ENCODE measurements at regions not wholly inside any gene's neighbourhood (a gene's known extent, or its start where the extent isn't known, plus 50 kb on each side); places are given as distances from the start of the nearest gene placed in this dataset.
"Not testable (repeated sequence)": the region's sequence is repeated elsewhere in the genome, so short reads cannot be mapped to it uniquely, and the experiment has no call there.

DNA sequence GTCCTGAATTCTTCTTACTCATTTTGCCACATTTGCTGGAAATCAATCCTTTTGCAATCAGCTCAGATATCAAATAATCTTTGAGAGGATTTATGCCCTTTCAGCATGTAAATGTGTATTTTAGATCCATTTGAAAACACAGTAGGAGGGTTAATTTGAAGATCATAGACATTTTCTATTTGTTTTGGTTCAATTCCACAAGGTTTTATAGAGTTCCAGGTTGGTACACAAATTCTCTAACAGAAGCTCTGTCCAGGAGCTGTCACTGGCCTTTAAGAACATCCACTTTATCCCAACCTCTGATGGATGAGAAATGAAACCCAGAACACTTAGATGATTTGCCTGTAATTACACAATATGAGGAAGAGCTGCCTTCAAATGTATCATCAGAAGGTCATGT is 157.3 kb upstream of the CHAC2 start:
- DNase-seq (ENCODE audit: insufficient read length, low spot score) (no peak), FAIRE-seq (no peak)

DNA sequence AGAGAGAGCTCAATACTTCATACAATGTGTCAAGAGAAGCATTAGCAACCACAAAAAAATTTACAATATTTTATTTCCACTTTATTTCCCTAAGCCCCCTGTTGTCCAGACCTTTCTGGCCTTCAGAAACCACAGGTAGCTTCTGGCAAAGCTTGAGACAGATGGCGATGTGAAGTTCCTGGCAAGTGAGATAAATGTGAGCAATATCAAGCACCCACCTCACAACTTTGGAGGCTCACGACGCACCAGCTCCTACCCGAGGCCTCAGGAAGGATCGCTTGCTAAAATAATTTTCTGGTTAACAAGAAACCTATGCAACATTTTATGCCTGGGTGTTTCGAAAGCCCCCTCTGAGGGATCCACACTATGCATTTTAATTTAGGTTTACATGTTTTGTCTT is 158.1 kb upstream of the CHAC2 start:
- FAIRE-seq: no peak
- DNase-seq (ENCODE audit: insufficient read length, low spot score): no peak

- DNase-seq (ENCODE audit: insufficient read length, low spot score) (no peak), FAIRE-seq (no peak)
Observed at GRCh38 chr2:53608293-53608692, 159.3 kb upstream of the CHAC2 start.

DNA sequence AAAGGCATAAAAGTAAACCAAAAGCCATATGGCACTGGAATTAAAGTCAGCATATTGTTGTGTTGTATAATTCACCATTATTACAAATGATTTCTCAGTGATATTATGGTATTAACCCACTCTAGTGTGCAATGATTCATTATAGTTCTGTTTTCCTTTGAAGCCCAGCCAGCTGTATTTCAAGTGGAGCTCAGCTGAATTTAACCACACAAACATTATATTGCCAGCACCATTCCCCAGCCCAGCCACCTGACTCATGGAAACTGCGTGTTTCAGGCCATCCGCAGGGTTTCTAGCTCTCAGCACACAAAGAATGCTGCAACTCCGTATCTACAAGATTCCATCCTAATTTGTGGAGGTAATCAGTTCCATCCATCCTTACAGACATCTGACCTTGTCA is 166.8 kb upstream of the CHAC2 start:
- no peak for FAIRE-seq
- DNase-seq (ENCODE audit: insufficient read length, low spot score): no peak

DNA sequence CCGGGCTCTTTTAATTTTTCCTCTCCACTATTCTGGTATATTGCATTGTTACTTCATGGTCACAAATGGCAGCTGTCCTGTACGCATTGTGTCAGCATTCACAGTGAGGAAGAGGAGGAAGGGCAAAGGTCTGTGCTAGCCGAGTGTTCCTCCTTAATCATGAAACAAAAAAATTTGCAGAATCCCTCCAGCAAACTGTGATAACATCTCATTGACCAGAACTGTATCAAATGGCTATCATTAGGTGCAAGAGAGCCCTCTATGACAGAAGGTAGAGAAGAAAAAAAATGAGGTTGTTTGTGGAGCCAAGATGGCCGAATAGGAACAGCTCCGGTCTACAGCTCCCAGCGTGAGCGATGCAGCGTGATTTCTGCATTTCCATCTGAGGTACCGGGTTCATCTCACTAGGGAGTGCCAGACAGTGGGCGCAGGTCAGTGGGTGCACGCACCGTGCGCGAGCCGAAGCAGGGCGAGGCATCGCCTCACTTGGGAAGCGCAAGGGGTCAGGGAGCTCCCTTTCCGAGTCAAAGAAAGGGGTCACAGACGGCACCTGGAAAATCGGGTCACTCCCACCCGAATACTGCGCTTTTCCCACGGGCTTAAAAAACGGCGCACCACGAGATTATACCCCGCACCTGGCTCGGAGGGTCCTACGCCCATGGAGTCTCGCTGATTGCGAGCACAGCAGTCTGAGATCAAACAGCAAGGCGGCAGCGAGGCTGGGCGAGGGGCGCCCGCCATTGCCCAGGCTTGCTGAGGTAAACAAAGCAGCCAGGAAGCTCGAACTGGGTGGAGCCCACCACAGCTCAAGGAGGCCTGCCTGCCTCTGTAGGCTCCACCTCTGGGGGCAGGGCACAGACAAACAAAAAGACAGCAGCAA is 180.6 kb upstream of the CHAC2 start:
- not testable (repeated sequence) for FAIRE-seq; DNase-seq (ENCODE audit: insufficient read length, low spot score)

DNA sequence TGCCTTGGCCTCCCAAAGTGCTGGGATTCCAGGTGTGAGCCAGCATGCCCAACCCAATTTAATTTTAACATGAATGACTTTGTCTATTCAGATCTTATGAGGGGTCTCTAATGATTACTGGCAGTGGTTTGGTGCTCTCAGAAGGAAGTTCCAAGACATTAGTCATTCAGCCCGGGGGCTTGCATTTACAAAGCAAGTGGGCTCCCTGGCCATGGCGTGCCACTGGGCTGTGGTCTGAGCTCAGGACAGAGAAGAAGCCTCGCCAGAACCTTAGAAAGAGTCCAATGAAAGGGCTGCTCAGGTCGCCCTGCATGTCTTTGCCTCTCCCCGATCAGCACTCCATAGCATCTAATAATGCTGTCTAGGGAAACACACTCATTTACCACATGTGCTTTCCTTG is 182.6 kb upstream of the CHAC2 start:
- no peak for DNase-seq (ENCODE audit: insufficient read length, low spot score)

GRCh38 chr2:53583583-53583982 is 184.0 kb upstream of the CHAC2 start:
- DNase-seq (ENCODE audit: insufficient read length, low spot score): no peak
- FAIRE-seq: no peak

More for the DNA sequence above, 182.6 kb upstream of the CHAC2 start:
- no peak for FAIRE-seq

DNA sequence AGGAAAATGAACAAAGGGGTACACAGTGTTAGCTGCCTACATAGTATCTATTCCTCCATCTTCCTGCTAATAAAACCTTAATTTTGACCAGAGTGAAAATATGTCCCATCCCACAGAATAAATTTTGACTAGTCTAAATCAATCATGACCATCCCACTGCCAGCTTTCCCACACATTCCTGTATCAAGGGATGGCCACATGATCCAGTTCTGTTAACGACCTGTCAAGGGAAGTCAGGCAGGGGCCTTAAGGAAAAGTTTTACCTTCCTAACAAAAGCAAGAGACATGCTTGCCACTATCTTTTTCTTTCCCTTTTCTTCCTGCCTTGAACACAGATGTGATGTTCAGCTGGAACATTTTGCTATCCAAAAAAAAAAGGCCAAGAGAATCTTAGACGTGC is 185.0 kb upstream of the CHAC2 start:
- FAIRE-seq (no peak), DNase-seq (ENCODE audit: insufficient read length, low spot score) (no peak)

GRCh38 chr2:53576166-53576565 is 191.4 kb upstream of the CHAC2 start:
- DNase-seq (ENCODE audit: insufficient read length, low spot score) (no peak), FAIRE-seq (no peak)

- DNase-seq (ENCODE audit: insufficient read length, low spot score): no peak
- FAIRE-seq: no peak
Observed at GRCh38 chr2:53575721-53576124, 191.9 kb upstream of the CHAC2 start.

DNA sequence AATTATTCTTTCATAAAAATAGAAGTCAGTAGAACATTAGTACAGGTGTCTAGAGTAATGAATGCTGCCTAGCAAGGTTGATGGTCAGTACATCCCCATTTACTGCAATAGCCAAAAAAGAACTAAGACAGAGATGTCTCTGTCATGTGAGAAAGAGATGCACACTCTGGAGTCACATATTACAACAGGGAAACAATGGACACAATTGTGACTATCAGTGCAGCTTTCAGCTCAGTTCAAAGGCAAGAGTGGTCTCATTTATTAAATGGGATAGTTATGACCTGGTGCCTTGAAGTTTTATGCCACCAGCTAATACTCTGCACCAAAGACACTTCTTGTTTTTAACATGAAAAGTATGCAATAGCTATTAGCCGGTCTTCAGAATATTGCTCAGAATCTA is 194.9 kb upstream of the CHAC2 start:
- FAIRE-seq (no peak), DNase-seq (ENCODE audit: insufficient read length, low spot score) (no peak)

GRCh38 chr2:53569957-53570727 is 197.5 kb upstream of the CHAC2 start:
- no peak for FAIRE-seq

DNA sequence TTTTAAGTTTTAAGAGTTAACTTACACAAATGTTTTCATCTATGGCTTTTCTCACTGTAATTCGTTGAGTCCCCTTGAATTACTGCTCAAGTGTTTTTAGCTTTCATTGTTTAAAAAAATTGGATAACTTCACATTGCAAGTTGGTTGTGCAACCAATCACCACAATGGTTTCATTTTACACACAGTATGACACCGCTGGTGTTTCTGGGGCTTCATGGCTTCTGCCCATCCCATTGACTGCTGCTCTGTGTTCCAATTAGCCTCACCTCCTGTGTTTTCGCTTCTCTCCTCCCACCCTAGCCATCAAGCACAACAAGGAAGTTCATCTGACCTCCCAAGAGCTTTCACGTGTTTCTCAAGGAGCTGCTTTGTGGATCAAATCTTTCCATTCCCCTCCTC is 199.1 kb upstream of the CHAC2 start:
- FAIRE-seq (no peak), DNase-seq (ENCODE audit: insufficient read length, low spot score) (no peak)

More at GRCh38 chr2:53569957-53570727, 197.5 kb upstream of the CHAC2 start:
- no peak for DNase-seq (ENCODE audit: insufficient read length, low spot score)

- FAIRE-seq (no peak), DNase-seq (ENCODE audit: insufficient read length, low spot score) (no peak)
Observed at GRCh38 chr2:53567073-53567472, 200.5 kb upstream of the CHAC2 start.

DNA sequence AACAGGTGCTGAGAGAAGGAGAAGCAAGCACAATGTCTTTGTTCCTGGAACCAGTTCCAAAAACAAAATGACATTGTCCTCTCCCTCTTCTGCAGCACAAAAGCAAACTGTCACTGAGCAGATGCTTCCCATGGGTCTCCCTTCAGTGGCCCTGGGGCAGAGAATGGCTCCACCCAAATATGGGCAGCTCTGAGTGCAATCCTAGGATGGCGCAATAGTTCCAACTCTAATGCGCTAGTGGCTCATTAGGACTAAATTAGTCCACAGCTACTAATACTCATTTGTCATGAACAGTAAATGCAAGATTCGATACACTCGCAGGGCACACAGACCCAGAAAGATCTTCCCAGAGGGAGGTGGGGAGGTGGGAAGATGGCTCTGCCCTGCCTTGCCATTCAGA is 205.2 kb upstream of the CHAC2 start:
- FAIRE-seq (no peak), DNase-seq (ENCODE audit: insufficient read length, low spot score) (no peak)

DNA sequence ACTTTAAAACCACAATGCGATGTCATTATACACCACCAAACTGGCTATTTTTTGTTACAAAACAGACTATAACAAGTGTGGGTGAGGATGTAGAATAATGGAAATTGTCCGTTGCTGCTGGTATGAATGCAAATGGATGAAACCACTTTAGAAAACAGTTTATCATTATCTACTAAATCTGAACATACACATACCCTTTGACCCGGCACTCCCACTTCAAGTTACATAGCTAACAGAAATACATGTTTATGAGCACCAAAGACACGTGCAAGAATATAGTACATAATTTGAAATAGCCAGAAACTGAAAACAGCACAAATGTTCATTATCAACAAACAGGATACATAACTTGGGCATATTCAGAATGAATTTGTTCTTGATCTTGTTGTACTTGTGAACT is 206.4 kb upstream of the CHAC2 start:
- FAIRE-seq: no peak

GRCh38 chr2:53559302-53559966 is 208.2 kb upstream of the CHAC2 start:
- DNase-seq (ENCODE audit: insufficient read length, low spot score): no peak
- FAIRE-seq: no peak

More for the DNA sequence above, 206.4 kb upstream of the CHAC2 start:
- DNase-seq (ENCODE audit: insufficient read length, low spot score): no peak

DNA sequence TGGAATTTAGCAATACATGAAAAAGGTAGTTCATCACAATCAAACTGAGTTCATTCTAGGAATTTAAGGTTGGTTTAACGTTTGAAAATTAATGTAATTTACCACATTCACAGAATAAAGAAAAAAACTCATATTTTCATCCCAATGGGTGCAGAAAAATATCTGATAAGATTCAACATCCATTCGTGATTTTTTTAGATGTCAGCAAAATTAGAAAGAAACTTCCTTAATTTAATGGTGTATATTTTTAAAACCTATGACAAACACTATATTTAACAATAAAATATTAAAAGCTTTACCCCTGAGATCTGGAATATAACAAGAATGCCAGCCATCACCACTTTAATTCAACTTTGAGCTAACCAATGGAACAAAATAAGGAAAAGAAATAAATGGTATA is 208.7 kb upstream of the CHAC2 start:
- FAIRE-seq (no peak), DNase-seq (ENCODE audit: insufficient read length, low spot score) (no peak)

GRCh38 chr2:53549497-53549896 is 218.1 kb upstream of the CHAC2 start:
- DNase-seq (ENCODE audit: insufficient read length, low spot score): no peak

GRCh38 chr2:53545604-53546003 is 222.0 kb upstream of the CHAC2 start:
- FAIRE-seq (no peak), DNase-seq (ENCODE audit: insufficient read length, low spot score) (no peak)

More at GRCh38 chr2:53549497-53549896, 218.1 kb upstream of the CHAC2 start:
- no peak for FAIRE-seq

DNA sequence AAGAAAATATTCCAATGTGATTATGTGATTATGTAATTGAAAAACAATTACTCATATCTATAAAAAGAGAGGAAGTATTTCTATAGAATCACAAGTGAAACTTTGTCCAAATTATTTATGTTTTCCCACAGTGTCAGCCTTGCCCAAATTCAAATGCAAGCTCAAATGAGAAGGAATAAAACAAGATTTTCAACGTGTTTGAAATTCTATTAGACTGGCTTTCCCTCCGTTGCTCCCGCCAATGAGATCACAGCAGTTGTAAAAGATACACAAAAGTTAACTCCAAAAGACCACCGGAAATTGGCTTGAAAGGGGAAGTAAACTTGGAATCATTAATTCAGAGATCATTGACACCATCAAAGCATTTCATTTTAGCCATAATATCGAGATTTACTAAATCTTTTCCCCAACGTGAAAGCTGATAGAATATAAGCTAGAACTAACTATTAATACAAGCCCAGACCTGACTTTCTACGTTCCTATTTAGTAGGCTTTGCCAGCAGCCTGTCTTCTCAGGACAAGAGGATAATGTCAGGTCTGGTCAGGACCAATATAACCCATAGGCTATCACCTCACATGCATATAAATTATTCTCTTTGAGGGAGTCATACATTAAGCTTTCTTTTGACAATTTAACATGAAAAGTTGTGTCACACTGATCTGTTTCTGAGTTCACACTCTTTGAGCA is 222.6 kb upstream of the CHAC2 start:
- DNase-seq (ENCODE audit: insufficient read length, low spot score) (no peak), FAIRE-seq (no peak)

All from GM19239 (cell line).